Nephron progenitor cell (in vitro differentiated cells): ENCODE measurements at regions not wholly inside any gene's neighbourhood (a gene's known extent, or its start where the extent isn't known, plus 50 kb on each side); places are given as distances from the start of the nearest gene placed in this dataset.
A peak's percentile ranks its signal among the peaks of the same experiment; 100 is the strongest.

Experiments used
- DNase-seq: peaks from one replicate; pipeline ENCODE4 v3.0.0; 2021
- H3K27ac Mint-ChIP-seq: 2 replicates; pipeline ENCODE4 v1.8.0; 2021; ENCODE audit warnings: mild to moderate bottlenecking, moderate library complexity, mixed read lengths
- H3K27me3 Mint-ChIP-seq: 2 replicates; pipeline ENCODE4 v1.8.0; 2021; ENCODE audit warnings: mild to moderate bottlenecking, low read depth, mixed read lengths; ENCODE audit not compliant: poor library complexity
- H3K36me3 Mint-ChIP-seq: 2 replicates; pipeline ENCODE4 v1.8.0; 2021; ENCODE audit warnings: low read depth, mixed read lengths
- H3K4me1 Mint-ChIP-seq: 2 replicates; pipeline ENCODE4 v1.8.0; 2021; ENCODE audit warnings: mixed read lengths
- H3K4me3 Mint-ChIP-seq: 2 replicates; pipeline ENCODE4 v1.8.0; 2021; ENCODE audit warnings: mild to moderate bottlenecking, moderate library complexity, mixed read lengths
- H3K9me3 Mint-ChIP-seq: 2 replicates; pipeline ENCODE4 v1.8.0; 2021; ENCODE audit warnings: mild to moderate bottlenecking, moderate library complexity, mixed read lengths
- CTCF ChIP-seq: fragments of 200-600 bp; sonication (generic); IDR thresholded peaks from 2 replicates; pipeline ENCODE4 v1.5.0; 2021; ENCODE audit warnings: antibody characterized with exemption

- no peak overlapping the region for H3K27ac Mint-ChIP-seq
- H3K4me1 Mint-ChIP-seq, result no peaks in the 10 kb centered on the region
- no peak for DNase-seq
- no peaks in the 10 kb centered on the region for H3K9me3 Mint-ChIP-seq
- H3K36me3 Mint-ChIP-seq, result no peaks in the 10 kb centered on the region
- H3K4me3 Mint-ChIP-seq, result no peak overlapping the region
- no peaks in the 10 kb centered on the region for H3K27me3 Mint-ChIP-seq
- TF ChIP-seq CTCF, result no peak
Measured at GRCh38 chr2:208982831-208983230, 441.0 kb upstream of the MAP2 start.

GRCh38 chr2:208983486-208983885 lies 440.4 kb upstream of the MAP2 start:
- Mint-ChIP-seq H3K27me3 (no peaks in the 10 kb centered on the region), H3K4me1 (no peaks in the 10 kb centered on the region), H3K9me3 (no peaks in the 10 kb centered on the region), H3K36me3 (no peaks in the 10 kb centered on the region), H3K4me3 (no peak overlapping the region), H3K27ac (no peak overlapping the region)
- no peak for DNase-seq
- TF ChIP-seq CTCF, result no peak

- H3K27ac Mint-ChIP-seq, result peak overlapping the region; percentile 4
- no peak for TF ChIP-seq CTCF
- no peaks in the 10 kb centered on the region for H3K36me3 Mint-ChIP-seq
- H3K27me3 Mint-ChIP-seq, result no peaks in the 10 kb centered on the region
- no peak for DNase-seq
- no peaks in the 10 kb centered on the region for H3K9me3 Mint-ChIP-seq
- H3K4me3 Mint-ChIP-seq, result no peak overlapping the region
- peaks cover 9% of the 10 kb centered on the region for H3K4me1 Mint-ChIP-seq
Measured at GRCh38 chr2:208984376-208985090, 439.3 kb upstream of the MAP2 start.

- Mint-ChIP-seq H3K27ac (peak overlapping the region; percentile 14), H3K4me1 (peaks cover 18% of the 10 kb centered on the region), H3K27me3 (no peaks in the 10 kb centered on the region), H3K36me3 (no peaks in the 10 kb centered on the region), H3K4me3 (no peak overlapping the region), H3K9me3 (no peaks in the 10 kb centered on the region)
- no peak for TF ChIP-seq CTCF
- DNase-seq, result no peak
Measured at GRCh38 chr2:208985644-208986043, 438.2 kb upstream of the MAP2 start.

- no peak for TF ChIP-seq CTCF
- Mint-ChIP-seq H3K9me3 (peaks cover 10% of the 10 kb centered on the region), H3K27me3 (no peaks in the 10 kb centered on the region), H3K4me1 (peaks cover 19% of the 10 kb centered on the region), H3K36me3 (no peaks in the 10 kb centered on the region), H3K27ac (peak overlapping the region; percentile 42), H3K4me3 (no peak overlapping the region)
- DNase-seq, result no peak
Measured at GRCh38 chr2:208990716-208991115, 433.1 kb upstream of the MAP2 start.

- Mint-ChIP-seq H3K9me3 (peaks cover 5% of the 10 kb centered on the region), H3K4me3 (no peak overlapping the region), H3K27ac (no peak overlapping the region), H3K4me1 (no peaks in the 10 kb centered on the region), H3K36me3 (no peaks in the 10 kb centered on the region), H3K27me3 (no peaks in the 10 kb centered on the region)
- DNase-seq, result no peak
- TF ChIP-seq CTCF, result no peak
Measured at GRCh38 chr2:208999911-209000310, 423.9 kb upstream of the MAP2 start.
